Fibroblast of skin of left quadriceps (primary cell): ENCODE measurements at regions not wholly inside any gene's neighbourhood (a gene's known extent, or its start where the extent isn't known, plus 50 kb on each side); places are given as distances from the start of the nearest gene placed in this dataset.
"Not testable (repeated sequence)": the region's sequence is repeated elsewhere in the genome, so short reads cannot be mapped to it uniquely, and the experiment has no call there.

Experiments
- DNase-seq, 2 experiments: peaks; one replicate each; pipeline ENCODE4 v3.0.0-alpha.2; 2013; ENCODE audit warnings: low read depth in 2 of 2

- no peak for DNase-seq
Observed at GRCh38 chr12:11978726-11979384, 91.9 kb upstream of the BCL2L14 start.

GRCh38 chr12:11980115-11980514 lies 90.6 kb upstream of the BCL2L14 start:
- DNase-seq, result no peak

- peak in 1 of 2 experiments; percentile 21 for DNase-seq
Observed at GRCh38 chr12:11981121-11981733, 89.5 kb upstream of the BCL2L14 start.

GRCh38 chr12:11984417-11984816 lies 86.3 kb upstream of the BCL2L14 start:
- no peak for DNase-seq

GRCh38 chr12:11986165-11986564 lies 84.6 kb upstream of the BCL2L14 start:
- DNase-seq, result no peak

- DNase-seq, result no peak
Observed at GRCh38 chr12:11987901-11988300, 82.8 kb upstream of the BCL2L14 start.

- no peak for DNase-seq
Observed at GRCh38 chr12:11991604-11992003, 79.1 kb upstream of the BCL2L14 start.

- no peak for DNase-seq
Observed at GRCh38 chr12:11992515-11992914, 78.2 kb upstream of the BCL2L14 start.

GRCh38 chr12:11998307-11998943 lies 72.3 kb upstream of the BCL2L14 start:
- DNase-seq, result not testable (repeated sequence)

GRCh38 chr12:11998944-11999315 lies 71.8 kb upstream of the BCL2L14 start:
- DNase-seq, result no peak

- no peak for DNase-seq
Observed at GRCh38 chr12:12003609-12004008, 67.1 kb upstream of the BCL2L14 start.

- DNase-seq, result no peak
Observed at GRCh38 chr12:12004524-12004923, 66.2 kb upstream of the BCL2L14 start.

GRCh38 chr12:12007001-12007712 lies 63.6 kb upstream of the BCL2L14 start:
- DNase-seq, result no peak

- DNase-seq, result no peak
Observed at GRCh38 chr12:12007713-12008231, 63.0 kb upstream of the BCL2L14 start.

GRCh38 chr12:12008232-12008850 lies 62.4 kb upstream of the BCL2L14 start:
- no peak for DNase-seq

GRCh38 chr12:12008931-12009611 lies 61.7 kb upstream of the BCL2L14 start:
- no peak for DNase-seq

- not testable (repeated sequence) for DNase-seq
Observed at GRCh38 chr12:12009749-12010276, 60.9 kb upstream of the BCL2L14 start.

GRCh38 chr12:12010277-12011039 lies 60.3 kb upstream of the BCL2L14 start:
- peak; percentile 63 to 65 for DNase-seq

GRCh38 chr12:12011880-12012260 lies 58.9 kb upstream of the BCL2L14 start:
- no peak for DNase-seq

- DNase-seq, result no peak
Observed at GRCh38 chr12:12015073-12015685, 55.6 kb upstream of the BCL2L14 start.
